Cerebellar nuclear complex (tissue), 1 donor: ENCODE measurements at regions not wholly inside any gene's neighbourhood (a gene's known extent, or its start where the extent isn't known, plus 50 kb on each side); places are given as distances from the start of the nearest gene placed in this dataset.

Experiments used
- DNase-seq, 2 experiments: peaks; one replicate each; lab custom pipeline; 2025; lab: John Stamatoyannopoulos, UW

GRCh38 chr4:128358231-128358912, 70.8 kb upstream of the PGRMC2 start:
- DNase-seq: no peak

- DNase-seq: no peak
Observed at GRCh38 chr4:128357286-128357685, 69.7 kb upstream of the PGRMC2 start.

GRCh38 chr4:128355305-128355704, 67.7 kb upstream of the PGRMC2 start:
- no peak for DNase-seq

DNA sequence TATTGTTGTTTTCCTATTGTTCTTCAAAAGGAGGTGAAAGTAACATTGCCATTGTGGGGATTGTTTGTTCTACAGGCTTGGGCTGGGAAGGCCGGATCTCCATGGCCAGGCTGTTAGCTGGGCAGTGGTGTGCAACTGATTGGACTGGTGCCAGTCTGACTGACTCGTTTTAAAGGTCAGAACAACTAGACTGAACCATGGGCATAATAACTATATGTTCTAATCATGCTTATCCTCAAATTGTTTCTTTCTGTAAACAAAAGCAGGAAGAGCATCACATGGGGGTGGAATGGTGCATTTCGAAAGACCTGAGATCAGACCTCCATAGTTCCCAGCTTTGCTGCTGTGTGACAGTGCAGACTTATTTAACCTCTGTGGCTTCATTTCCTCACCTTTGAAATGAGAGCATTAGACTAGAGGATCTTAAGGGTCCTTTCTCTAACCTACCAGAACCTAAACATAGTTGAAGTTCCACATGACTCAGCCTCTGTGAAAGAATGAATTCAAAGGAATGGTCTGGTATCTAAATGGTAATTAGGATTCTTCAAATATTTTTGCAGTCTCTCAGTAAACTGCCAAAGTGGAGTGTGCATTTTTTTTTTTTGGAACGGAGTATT, 66.7 kb upstream of the PGRMC2 start:
- no peak for DNase-seq

DNA sequence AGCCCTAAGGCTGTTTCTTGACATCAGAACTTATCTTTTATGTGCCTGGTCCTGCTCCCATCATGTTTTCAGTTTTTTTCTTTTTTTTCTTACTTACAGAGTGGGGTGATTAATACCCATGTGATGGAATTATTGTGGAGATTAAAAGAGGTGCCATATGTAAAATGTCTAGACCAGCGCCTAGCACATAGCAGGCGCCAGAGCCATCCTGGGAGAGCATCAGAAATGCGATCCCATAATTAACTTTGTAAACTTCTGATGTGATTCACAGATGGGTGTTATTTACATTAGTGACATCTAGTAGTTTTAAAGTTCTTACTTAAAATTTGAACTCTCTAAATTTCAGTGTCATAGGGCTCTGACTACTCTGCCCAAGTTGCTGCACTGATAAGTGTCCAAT, 66.2 kb upstream of the PGRMC2 start:
- no peak for DNase-seq

DNA sequence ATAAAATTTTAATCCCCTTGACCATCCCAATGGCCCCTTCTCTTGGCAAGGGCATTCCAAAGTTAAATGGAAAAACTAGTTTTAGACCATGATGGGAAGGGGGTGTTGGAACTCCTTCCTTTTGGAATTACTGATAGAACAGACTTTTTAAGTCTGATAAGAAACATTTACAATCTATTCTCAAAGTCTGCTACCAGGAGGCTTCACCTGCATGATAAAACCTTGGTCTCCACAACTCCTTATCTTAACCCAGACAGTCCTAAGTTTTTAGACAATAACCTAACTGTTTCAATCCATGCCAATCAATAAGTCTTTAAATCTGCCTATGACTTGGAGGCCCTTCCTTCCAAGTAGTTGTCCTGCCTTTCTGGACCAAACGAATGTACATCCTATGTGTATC, 63.9 kb upstream of the PGRMC2 start:
- DNase-seq: no peak

- no peak for DNase-seq
Observed at GRCh38 chr4:128350449-128351045, 62.9 kb upstream of the PGRMC2 start.

GRCh38 chr4:128349921-128350320, 62.3 kb upstream of the PGRMC2 start:
- no peak for DNase-seq

GRCh38 chr4:128347930-128348660, 60.5 kb upstream of the PGRMC2 start:
- DNase-seq: no peak

GRCh38 chr4:128347175-128347868, 59.7 kb upstream of the PGRMC2 start:
- no peak for DNase-seq

DNA sequence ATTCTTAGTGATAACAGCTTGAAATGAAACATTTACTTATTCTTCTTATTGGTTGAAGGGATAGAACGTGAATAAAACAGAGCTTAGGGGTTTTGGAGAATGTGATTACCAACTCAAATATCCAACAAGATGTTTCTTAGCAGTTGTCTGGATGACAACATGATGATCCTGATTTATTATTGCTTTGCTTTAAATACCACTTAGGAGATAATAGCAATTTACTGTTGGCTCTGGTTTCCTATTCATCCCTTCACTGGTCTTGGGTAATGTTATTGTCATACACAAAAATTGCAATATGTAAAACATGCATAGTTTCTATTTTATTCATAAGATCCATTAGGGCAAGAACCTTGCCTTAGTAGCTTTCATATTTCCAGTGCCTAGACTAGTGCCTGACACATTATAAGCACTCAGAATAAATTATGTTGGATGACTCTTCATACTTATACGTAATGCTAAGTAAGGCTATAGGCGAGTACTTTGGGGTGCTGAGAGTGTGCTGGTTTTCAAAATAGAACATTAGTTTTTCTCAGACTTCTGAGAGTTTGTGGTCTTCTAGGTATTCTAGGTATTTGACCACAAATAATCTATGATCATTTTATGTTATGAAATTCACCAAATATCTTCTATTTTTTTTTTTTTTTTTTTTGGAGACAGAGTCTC, 58.6 kb upstream of the PGRMC2 start:
- DNase-seq: no peak

DNA sequence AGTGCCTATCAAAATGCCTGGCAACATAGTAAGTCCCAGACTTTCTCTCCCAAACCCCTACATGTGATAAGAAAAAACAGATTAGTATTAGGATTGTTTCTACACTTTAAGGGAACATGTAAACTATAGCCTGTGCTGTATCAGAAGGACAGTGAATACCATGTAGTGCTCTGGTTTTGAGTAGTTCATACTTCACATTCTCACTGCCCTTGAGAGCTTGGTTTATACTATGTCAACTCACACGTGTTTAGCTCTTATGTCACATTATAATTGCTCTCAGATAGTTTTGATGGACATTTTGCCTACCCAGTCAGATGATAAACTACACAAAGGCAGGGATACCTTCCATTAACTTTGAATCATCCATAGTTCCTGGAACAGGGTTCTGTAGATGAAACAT, 58.0 kb upstream of the PGRMC2 start:
- no peak for DNase-seq

DNA sequence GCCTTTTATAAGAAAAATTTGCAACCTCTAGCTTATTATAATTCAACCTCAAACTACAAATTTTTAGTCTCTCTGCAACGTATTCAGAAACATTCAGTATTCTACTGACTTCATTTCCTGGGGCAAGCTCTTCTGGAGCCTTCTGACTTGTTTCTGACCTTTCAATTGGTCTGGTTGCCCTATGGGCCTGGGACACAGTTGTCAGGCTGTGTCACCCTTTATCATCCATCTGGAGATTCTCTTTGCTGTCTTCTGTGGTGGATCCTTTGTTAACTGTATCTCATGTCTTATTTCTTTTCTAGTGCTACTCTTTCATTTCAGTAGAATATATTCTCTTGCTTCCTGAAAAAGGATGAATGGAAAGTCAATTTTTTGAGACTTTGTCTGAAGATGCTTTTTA, 55.1 kb upstream of the PGRMC2 start:
- DNase-seq: no peak

DNA sequence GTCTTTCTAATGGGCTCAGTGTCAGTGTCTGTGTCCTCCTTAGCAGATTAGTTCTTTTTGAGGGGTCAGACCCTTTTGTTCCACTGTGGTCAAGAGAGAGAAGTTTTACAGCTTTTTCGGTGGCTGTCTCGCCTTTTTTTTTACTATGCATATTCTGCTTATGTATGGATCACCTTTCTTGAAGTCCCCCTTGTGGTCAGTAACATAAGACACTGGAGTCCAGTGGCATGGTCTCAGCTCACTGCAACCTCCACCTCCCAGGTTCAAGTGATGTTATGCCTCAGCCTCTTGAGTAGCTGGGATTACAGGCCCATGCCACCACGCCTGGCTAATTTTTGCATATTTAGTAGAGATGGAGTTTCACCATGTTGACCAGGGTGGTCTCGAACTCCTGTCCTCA, 54.0 kb upstream of the PGRMC2 start:
- no peak for DNase-seq

DNA sequence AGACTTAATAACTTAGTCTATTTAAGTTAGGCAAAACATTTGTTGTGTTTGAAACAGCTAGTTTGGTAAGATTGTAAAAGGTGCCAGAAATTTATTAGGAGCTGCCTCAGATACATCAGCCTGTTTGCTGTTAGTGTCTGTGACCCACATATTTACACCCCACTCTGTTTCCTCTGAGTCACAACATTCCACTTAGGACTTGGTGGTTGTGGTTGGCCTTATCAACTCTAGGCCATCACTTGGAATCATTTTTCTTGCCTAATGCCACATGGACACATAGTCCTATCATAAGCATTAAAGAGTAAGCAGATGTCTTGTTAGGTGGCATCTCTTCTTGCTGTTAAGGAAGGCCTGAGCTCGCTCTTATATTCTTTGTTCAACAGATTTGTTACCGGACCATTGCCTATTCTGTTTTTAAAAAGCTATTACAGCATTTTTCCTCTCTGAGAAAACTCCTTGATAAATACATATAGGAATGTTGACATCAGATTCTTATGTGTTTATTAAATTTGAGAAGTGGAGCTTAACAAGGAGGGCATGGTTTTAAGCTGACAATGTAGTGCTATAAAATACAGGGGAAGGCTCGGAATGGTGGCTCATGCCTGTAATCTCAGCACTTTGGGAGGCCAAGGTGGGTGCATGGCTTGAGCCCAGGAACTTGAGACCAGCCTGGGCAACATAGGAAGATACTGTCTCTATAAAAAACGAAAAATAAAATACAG, 51.2 kb upstream of the PGRMC2 start:
- no peak for DNase-seq

DNA sequence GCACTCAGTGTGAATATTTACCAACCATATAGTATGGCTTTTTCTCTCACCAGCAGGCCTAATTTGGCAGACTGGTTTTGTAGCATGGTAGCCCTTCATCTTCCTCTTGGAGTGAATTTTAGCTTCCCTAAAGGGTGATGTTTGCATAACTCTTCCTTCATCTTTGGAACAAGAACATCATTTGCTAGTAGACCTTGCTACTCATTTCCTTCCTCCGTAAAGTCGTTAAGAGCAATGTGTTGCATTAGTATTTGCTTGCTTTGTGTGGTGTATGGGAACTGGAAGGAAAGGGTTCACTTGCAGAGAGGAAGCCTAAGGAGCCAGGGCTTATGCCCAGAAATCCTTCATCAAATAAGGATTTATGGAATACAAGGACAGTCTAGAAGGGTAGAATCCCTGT, 50.2 kb upstream of the PGRMC2 start:
- no peak for DNase-seq
